Caco-2 (cell line): ENCODE measurements at regions not wholly inside any gene's neighbourhood (a gene's known extent, or its start where the extent isn't known, plus 50 kb on each side); places are given as distances from the start of the nearest gene placed in this dataset.

Experiments
- BruUV-seq: library from RNA; stranded (reverse); fragments of 400-500 nt; replicated peaks from 2 replicates; lab custom pipeline; 2021; lab: Mats Ljungman, UMichigan
- CTCF ChIA-PET: fragments of 300-600 bp; sonication (Branson Sonifier 250); formaldehyde crosslinking; loops from one replicate; lab custom pipeline; 2022; ENCODE audit warnings: antibody characterized with exemption; lab: Charles Lee
- POLR2A ChIA-PET: fragments of 300-600 bp; sonication (Branson Sonifier 250); formaldehyde crosslinking; loops from one replicate; lab custom pipeline; 2022; ENCODE audit warnings: antibody characterized with exemption; lab: Charles Lee
- DNase-seq, 2 experiments: peaks; one replicate each; pipeline versions ENCODE4 v3.0.0 to v3.0.0-alpha.2; 2020 to 2022
- H3K27me3 ChIP-seq: replicated peaks from 2 replicates; pipeline ENCODE4 v1.6.0; 2011; ENCODE audit warnings: low read length; ENCODE audit not compliant: control insufficient read depth, insufficient read depth
- H3K36me3 ChIP-seq: 2 replicates; pipeline ENCODE4 v1.5.1; 2011; ENCODE audit warnings: low read length; ENCODE audit not compliant: control insufficient read depth, insufficient read depth
- H3K4me1 ChIP-seq: fragments of 250-450 bp; sonication (Bioruptor Pico); 2 replicates; pipeline ENCODE4 v1.5.1; 2020; ENCODE audit warnings: mild to moderate bottlenecking
- H3K4me3 ChIP-seq: 2 replicates; pipeline ENCODE4 v1.5.1; 2011; ENCODE audit warnings: low read depth, mild to moderate bottlenecking, control low read depth, low read length
- H3K9me3 ChIP-seq: fragments of 250-450 bp; sonication (Bioruptor Pico); 2 replicates; pipeline ENCODE4 v1.5.1; 2020; ENCODE audit warnings: mild to moderate bottlenecking, moderate library complexity
- H3K27ac Mint-ChIP-seq: one replicate; pipeline ENCODE4 v1.8.0; 2022; ENCODE audit warnings: mixed read lengths; ENCODE audit not compliant: unreplicated experiment
- H3K27me3 Mint-ChIP-seq: one replicate; pipeline ENCODE4 v1.8.0; 2022; ENCODE audit warnings: mixed read lengths; ENCODE audit not compliant: insufficient read depth, unreplicated experiment
- H3K36me3 Mint-ChIP-seq: one replicate; pipeline ENCODE4 v1.8.0; 2022; ENCODE audit warnings: mild to moderate bottlenecking, mixed read lengths; ENCODE audit not compliant: insufficient read depth, unreplicated experiment
- H3K4me1 Mint-ChIP-seq: one replicate; pipeline ENCODE4 v1.8.0; 2022; ENCODE audit warnings: low read depth, mixed read lengths; ENCODE audit not compliant: unreplicated experiment
- H3K4me3 Mint-ChIP-seq: one replicate; pipeline ENCODE4 v1.8.0; 2022; ENCODE audit warnings: mild to moderate bottlenecking, moderate library complexity, mixed read lengths; ENCODE audit not compliant: unreplicated experiment
- H3K9me3 Mint-ChIP-seq: one replicate; pipeline ENCODE4 v1.8.0; 2022; ENCODE audit warnings: mixed read lengths; ENCODE audit not compliant: unreplicated experiment
- CTCF ChIP-seq, 2 experiments: fragments of 200-600 bp in 1 of 2; IDR thresholded peaks; 1 replicate in 1 of 2; 2 replicates in 1 of 2; pipeline versions ENCODE4 v1.5.1 to v1.8.0; 2011 to 2022; ENCODE audit warnings: antibody characterized with exemption in 1 of 2, control low read depth in 1 of 2, inconsistent platforms in 1 of 2, low read depth in 1 of 2, low read length in 1 of 2, mild to moderate bottlenecking in 1 of 2, moderate library complexity in 1 of 2; ENCODE audit not compliant: insufficient read depth in 1 of 2, severe bottlenecking in 1 of 2, unreplicated experiment in 1 of 2
- intact Hi-C: fragments of 100-400 bp; cut with micrococcal nuclease; formaldehyde crosslinking; loops from one replicate; pipeline ENCODE4 v1.10.0; 2022; ENCODE audit not compliant: unreplicated experiment

GRCh38 chr12:47601071-47601470 is 104.8 kb downstream of the RPAP3 start:
- Mint-ChIP-seq H3K4me3 (no peak overlapping the region), H3K4me1 (no peaks in the 10 kb centered on the region), H3K36me3 (no peaks in the 10 kb centered on the region), H3K27me3 (no peaks in the 10 kb centered on the region), H3K27ac (no peak overlapping the region), H3K9me3 (peaks cover under 1% of the 10 kb centered on the region)
- peaks cover 4% of the 10 kb centered on the region; the same call in 1 of the 2 replicates for H3K9me3 ChIP-seq
- H3K27me3 ChIP-seq: no peaks in the 10 kb centered on the region
- H3K36me3 ChIP-seq: no peaks in the 10 kb centered on the region
- ChIA-PET POLR2A (no interaction called here), CTCF (no interaction called here)
- no peak overlapping the region for H3K4me3 ChIP-seq
- no peaks in the 10 kb centered on the region for H3K4me1 ChIP-seq
- BruUV-seq: no TSS peak
- TF ChIP-seq CTCF (IDR thresholded peaks at IDR 0.05; ENCODE audit: insufficient read depth in 1 of 2, low read depth in 1 of 2, low read length in 1 of 2, severe bottlenecking in 1 of 2, unreplicated experiment in 1 of 2): no peak
- no peak for DNase-seq
- intact Hi-C loops: no loop called here

- Mint-ChIP-seq H3K9me3 (no peaks in the 10 kb centered on the region), H3K36me3 (no peaks in the 10 kb centered on the region), H3K4me3 (no peak overlapping the region), H3K4me1 (no peaks in the 10 kb centered on the region), H3K27me3 (peaks cover 11% of the 10 kb centered on the region), H3K27ac (no peak overlapping the region)
- H3K36me3 ChIP-seq: no peaks in the 10 kb centered on the region
- ChIA-PET POLR2A (no interaction called here), CTCF (no interaction called here)
- intact Hi-C loops: no loop called here
- H3K4me1 ChIP-seq: no peaks in the 10 kb centered on the region
- BruUV-seq: no TSS peak
- no peaks in the 10 kb centered on the region; the same call in none of the 2 replicates for H3K27me3 ChIP-seq
- TF ChIP-seq CTCF (IDR thresholded peaks at IDR 0.05; ENCODE audit: insufficient read depth in 1 of 2, low read depth in 1 of 2, low read length in 1 of 2, severe bottlenecking in 1 of 2, unreplicated experiment in 1 of 2): no peak
- no peaks in the 10 kb centered on the region for H3K9me3 ChIP-seq
- no peak overlapping the region for H3K4me3 ChIP-seq
- no peak for DNase-seq
Observed at GRCh38 chr12:47591795-47592194, 114.0 kb downstream of the RPAP3 start.

GRCh38 chr12:47591361-47591791 is 114.5 kb downstream of the RPAP3 start:
- Histone ChIP-seq H3K27me3 (no peaks in the 10 kb centered on the region; the same call in none of the 2 replicates), H3K4me3 (no peak overlapping the region), H3K4me1 (no peaks in the 10 kb centered on the region), H3K36me3 (no peaks in the 10 kb centered on the region), H3K9me3 (no peaks in the 10 kb centered on the region)
- BruUV-seq: no TSS peak
- ChIA-PET POLR2A (no interaction called here), CTCF (no interaction called here)
- Mint-ChIP-seq H3K27me3 (peaks cover 13% of the 10 kb centered on the region), H3K4me1 (no peaks in the 10 kb centered on the region), H3K27ac (no peak overlapping the region), H3K4me3 (no peak overlapping the region), H3K36me3 (no peaks in the 10 kb centered on the region), H3K9me3 (no peaks in the 10 kb centered on the region)
- intact Hi-C loops: no loop called here
- no peak for TF ChIP-seq CTCF (IDR thresholded peaks at IDR 0.05; ENCODE audit: insufficient read depth in 1 of 2, low read depth in 1 of 2, low read length in 1 of 2, severe bottlenecking in 1 of 2, unreplicated experiment in 1 of 2)
- DNase-seq: no peak
